ENCODE measurements at regions not wholly inside any gene's neighbourhood (a gene's known extent, or its start where the extent isn't known, plus 50 kb on each side); places are given as distances from the start of the nearest gene placed in this dataset.

- TF ChIP-seq POLR2A (IDR thresholded peaks at IDR 0.05) (no peak), CTCF (IDR thresholded peaks at IDR 0.05) (no peak)
These were observed 485.5 kb downstream of the CD109 start for GRCh38 chr6:74181471-74181870.

All from uterus (tissue), 2 donors.